Ascending aorta (tissue), 2 donors: ENCODE measurements at regions not wholly inside any gene's neighbourhood (a gene's known extent, or its start where the extent isn't known, plus 50 kb on each side); places are given as distances from the start of the nearest gene placed in this dataset.

Source experiments
- DNase-seq, 2 donors: peaks; one replicate each; pipeline ENCODE4 v3.0.0-alpha.2; 2019; ENCODE audit warnings: low spot score in 2 of 2
- H3K27ac ChIP-seq, 2 donors: fragments of 200-600 bp; sonication (generic); one replicate each; pipeline ENCODE4 v1.5.1; 2016 to 2017; ENCODE audit warnings: mild to moderate bottlenecking in 1 of 2
- H3K27me3 ChIP-seq: fragments of 200-600 bp; sonication (generic); one replicate; pipeline ENCODE4 v1.5.1; 2017
- H3K36me3 ChIP-seq, 2 donors: fragments of 200-600 bp; sonication (generic); one replicate each; pipeline ENCODE4 v1.5.1; 2016
- H3K4me1 ChIP-seq, 2 donors: fragments of 200-600 bp; sonication (generic); one replicate each; pipeline ENCODE4 v1.5.1; 2016 to 2017; ENCODE audit warnings: mild to moderate bottlenecking in 1 of 2
- H3K4me3 ChIP-seq, 2 donors: fragments of 200-600 bp; sonication (generic); one replicate each; pipeline ENCODE4 v1.5.1; 2016 to 2017; ENCODE audit warnings: mild to moderate bottlenecking in 1 of 2
- H3K9me3 ChIP-seq, 2 donors: fragments of 200-600 bp; sonication (generic); one replicate each; pipeline ENCODE4 v1.5.1; 2016
- CTCF ChIP-seq, 3 experiments: fragments of 200-600 bp in 2 of 3; fragments of 450-650 bp in 1 of 3; sonication (generic) in 2 of 3; IDR thresholded peaks; one replicate each; pipeline ENCODE4 v1.5.1; 2016 to 2019; ENCODE audit warnings: antibody characterized with exemption in 3 of 3, mild to moderate bottlenecking in 1 of 3, moderate library complexity in 1 of 3
- intact Hi-C: fragments of 100-400 bp; cut with DNase I; formaldehyde crosslinking; loops from one replicate; pipeline ENCODE4 v1.15.1; 2023

- Histone ChIP-seq H3K27me3 (no peaks in the 10 kb centered on the region), H3K4me1 (no peaks in the 10 kb centered on the region), H3K9me3 (peaks cover 0 to 7% of the 10 kb centered on the region in 2 donors), H3K27ac (no peak overlapping the region), H3K36me3 (no peaks in the 10 kb centered on the region), H3K4me3 (no peak overlapping the region)
- no peak for TF ChIP-seq CTCF (IDR thresholded peaks at IDR 0.05)
- intact Hi-C loops, result no loop called here
- no peak for DNase-seq
These were observed 483.3 kb downstream of the TBC1D22A start for GRCh38 chr22:47245786-47246185.

- Histone ChIP-seq H3K36me3 (no peaks in the 10 kb centered on the region), H3K4me3 (no peak overlapping the region), H3K4me1 (no peaks in the 10 kb centered on the region), H3K27me3 (no peaks in the 10 kb centered on the region), H3K27ac (no peak overlapping the region), H3K9me3 (peaks cover 0 to 7% of the 10 kb centered on the region in 2 donors)
- intact Hi-C loops, result no loop called here
- DNase-seq, result no peak
- TF ChIP-seq CTCF (IDR thresholded peaks at IDR 0.05), result no peak
These were observed 482.8 kb downstream of the TBC1D22A start for GRCh38 chr22:47245286-47245685.

- Histone ChIP-seq H3K27ac (no peak overlapping the region), H3K9me3 (peaks cover 0 to 7% of the 10 kb centered on the region in 2 donors), H3K36me3 (no peaks in the 10 kb centered on the region), H3K4me1 (no peaks in the 10 kb centered on the region), H3K4me3 (no peak overlapping the region), H3K27me3 (no peaks in the 10 kb centered on the region)
- DNase-seq, result no peak
- no peak for TF ChIP-seq CTCF (IDR thresholded peaks at IDR 0.05)
- intact Hi-C loops, result no loop called here
These were observed 477.7 kb downstream of the TBC1D22A start for GRCh38 chr22:47240116-47240515.

- no peak overlapping the region for H3K27ac ChIP-seq
- no peak for TF ChIP-seq CTCF (IDR thresholded peaks at IDR 0.05)
- no peak overlapping the region for H3K4me3 ChIP-seq
- no peaks in the 10 kb centered on the region for H3K4me1 ChIP-seq
- H3K27me3 ChIP-seq, result no peaks in the 10 kb centered on the region
- peaks cover 0 to 7% of the 10 kb centered on the region in 2 donors for H3K9me3 ChIP-seq
- no peak for DNase-seq
- intact Hi-C loops, result no loop called here
- H3K36me3 ChIP-seq, result no peaks in the 10 kb centered on the region
These were observed 477.0 kb downstream of the TBC1D22A start for GRCh38 chr22:47239474-47239860.

- intact Hi-C loops, result no loop called here
- Histone ChIP-seq H3K36me3 (no peaks in the 10 kb centered on the region), H3K27me3 (no peaks in the 10 kb centered on the region), H3K9me3 (peaks cover 0 to 7% of the 10 kb centered on the region in 2 donors), H3K4me3 (no peak overlapping the region), H3K4me1 (no peaks in the 10 kb centered on the region), H3K27ac (no peak overlapping the region)
- DNase-seq, result no peak
- no peak for TF ChIP-seq CTCF (IDR thresholded peaks at IDR 0.05)
These were observed 476.4 kb downstream of the TBC1D22A start for GRCh38 chr22:47238690-47239473.
